Ramos (cell line): ENCODE measurements at regions not wholly inside any gene's neighbourhood (a gene's known extent, or its start where the extent isn't known, plus 50 kb on each side); places are given as distances from the start of the nearest gene placed in this dataset.

Source experiments
- in situ Hi-C: fragments of 300-500 bp; cut with MboI; formaldehyde crosslinking; loops from one replicate; pipeline ENCODE4 v1.14.3; 2022; ENCODE audit warnings: low sequenced_read_pairs; ENCODE audit not compliant: unreplicated experiment

- in situ Hi-C loops: no loop called here
Observed at GRCh38 chr11:19451609-19452008, 210.9 kb upstream of the E2F8 start.

DNA sequence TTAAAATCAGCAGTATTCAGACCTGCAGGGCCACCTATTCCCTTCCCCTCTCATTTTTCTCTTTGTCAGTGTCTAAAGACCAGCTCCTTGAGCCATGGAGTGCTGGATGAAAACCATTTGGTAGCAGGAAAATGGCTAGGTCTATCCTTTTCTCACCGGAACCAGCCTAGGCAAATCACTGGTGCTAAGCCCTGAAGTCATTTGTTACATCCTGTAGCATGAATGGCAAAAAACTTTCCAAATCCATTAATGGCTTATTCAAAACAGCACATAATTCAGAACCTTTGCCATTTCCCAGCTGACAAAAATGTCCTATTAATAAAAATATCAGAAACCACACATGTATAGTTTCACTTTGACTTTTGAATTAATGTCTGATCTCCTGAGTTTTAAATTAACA, 209.5 kb upstream of the E2F8 start:
- in situ Hi-C loops: no loop called here

GRCh38 chr11:19448651-19449050, 207.9 kb upstream of the E2F8 start:
- in situ Hi-C loops: no loop called here

DNA sequence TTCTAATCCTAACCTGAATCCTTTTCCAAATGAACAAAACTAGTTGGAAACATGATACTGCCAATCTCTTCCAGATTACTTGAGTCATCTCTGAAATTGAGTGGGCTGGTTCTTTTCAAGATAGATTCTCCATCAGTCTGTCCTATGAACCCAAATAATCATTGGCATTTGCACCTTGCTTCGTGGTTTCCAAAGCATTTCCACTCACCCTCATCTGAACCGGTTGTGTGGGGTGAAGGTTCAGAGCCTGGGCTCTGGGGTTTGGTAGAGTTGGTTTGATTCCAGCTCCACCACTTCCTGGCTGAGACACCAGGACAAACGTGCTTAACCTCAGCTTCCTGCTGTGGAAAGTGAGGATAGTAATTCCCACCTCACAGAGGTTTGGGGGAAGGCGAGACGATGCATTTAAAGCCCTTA, 206.4 kb upstream of the E2F8 start:
- in situ Hi-C loops: no loop called here

DNA sequence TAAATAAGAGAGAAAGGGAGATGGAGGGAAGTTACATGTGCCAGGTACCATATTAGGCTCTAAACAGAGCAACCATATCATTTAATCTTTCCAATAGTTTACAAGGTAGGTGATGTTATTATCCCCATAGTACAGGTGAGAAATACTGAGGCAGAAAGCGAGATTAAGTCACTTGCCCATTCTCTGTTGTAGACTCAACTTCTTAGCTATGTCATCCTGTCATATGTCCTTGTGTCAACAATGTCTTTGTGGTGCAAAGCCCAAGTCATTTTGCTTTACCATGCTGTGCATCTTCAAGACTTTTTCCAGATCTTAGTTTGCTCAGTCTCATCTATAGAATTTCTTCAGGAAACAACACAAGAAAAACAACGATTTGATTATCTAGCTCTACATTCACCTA, 205.0 kb upstream of the E2F8 start:
- in situ Hi-C loops: no loop called here

GRCh38 chr11:19444231-19444630, 203.5 kb upstream of the E2F8 start:
- in situ Hi-C loops: no loop called here

DNA sequence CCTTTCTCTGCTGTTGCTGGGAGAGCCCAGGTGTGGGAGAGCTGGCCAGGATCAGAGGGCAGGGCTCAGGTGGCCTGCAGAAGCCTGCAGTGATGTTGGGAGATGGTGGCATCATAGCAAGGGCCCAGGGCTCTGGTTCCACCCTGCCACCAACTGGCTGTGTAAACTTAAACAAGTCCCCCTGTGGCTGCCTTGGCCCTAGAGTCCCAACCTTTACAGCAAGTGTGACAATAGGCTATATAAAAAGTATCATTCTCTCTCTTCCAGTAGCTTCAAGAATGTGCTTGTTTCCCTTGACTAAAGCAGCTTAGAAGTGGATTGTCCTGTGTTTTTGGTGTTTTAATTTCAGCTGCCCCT, 201.8 kb upstream of the E2F8 start:
- in situ Hi-C loops: no loop called here

DNA sequence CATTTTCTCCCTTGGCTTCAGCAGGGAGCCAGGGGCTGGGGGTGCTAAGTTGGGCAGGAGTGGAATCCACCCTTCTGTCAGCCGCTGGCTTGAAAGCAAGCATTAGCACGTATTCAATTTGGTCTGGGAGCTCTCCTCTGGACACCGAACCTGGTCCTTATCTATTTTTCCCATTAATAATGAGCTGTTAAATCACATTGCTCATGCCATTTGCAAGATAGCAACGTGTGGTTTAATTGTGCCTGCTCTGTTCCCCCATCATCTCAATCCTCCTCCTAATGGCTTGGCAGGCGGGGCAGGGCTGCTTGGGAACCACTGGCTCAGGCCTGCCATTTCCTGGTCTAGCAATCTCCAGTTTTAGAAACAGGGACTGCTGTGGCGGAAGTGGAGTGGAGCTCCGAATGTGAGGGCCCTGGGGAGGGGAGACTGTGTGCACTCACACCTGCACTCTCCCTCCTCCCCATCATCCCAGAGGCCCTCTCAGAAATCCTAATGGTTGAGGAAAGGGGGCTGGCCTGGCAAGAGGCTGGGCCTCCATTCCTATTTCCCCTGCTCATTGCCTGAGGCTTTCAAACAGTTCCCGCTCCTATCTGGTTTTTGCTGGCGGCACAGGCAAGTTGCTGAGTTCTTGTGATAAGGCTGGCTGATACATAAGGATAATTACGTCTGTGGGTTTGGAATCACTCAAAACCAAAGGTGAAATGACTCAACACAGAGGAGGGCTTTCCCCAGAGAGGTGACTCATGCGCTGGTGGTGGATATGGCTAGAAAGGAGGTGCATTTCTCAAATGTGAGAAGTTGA, 201.2 kb upstream of the E2F8 start:
- in situ Hi-C loops: no loop called here

DNA sequence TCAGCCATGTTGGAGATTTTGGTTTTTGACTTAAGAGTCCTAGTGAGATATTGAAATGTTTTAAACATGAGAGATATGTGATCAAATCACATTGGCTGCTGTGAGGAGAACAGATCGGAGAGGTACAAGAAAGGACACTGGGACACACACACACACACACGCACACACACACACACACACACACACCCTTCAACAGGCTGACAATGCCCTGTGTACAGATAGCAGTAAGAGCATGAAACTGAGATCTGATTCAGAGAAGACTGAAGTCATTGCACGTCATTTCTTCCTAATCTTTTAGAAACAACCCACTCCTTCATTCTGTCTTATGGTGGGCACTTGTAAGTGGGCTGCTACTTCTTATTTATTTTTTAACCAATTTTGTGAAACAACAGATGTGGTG, 200.5 kb upstream of the E2F8 start:
- in situ Hi-C loops: no loop called here

GRCh38 chr11:19437760-19438159, 197.0 kb upstream of the E2F8 start:
- in situ Hi-C loops: no loop called here

DNA sequence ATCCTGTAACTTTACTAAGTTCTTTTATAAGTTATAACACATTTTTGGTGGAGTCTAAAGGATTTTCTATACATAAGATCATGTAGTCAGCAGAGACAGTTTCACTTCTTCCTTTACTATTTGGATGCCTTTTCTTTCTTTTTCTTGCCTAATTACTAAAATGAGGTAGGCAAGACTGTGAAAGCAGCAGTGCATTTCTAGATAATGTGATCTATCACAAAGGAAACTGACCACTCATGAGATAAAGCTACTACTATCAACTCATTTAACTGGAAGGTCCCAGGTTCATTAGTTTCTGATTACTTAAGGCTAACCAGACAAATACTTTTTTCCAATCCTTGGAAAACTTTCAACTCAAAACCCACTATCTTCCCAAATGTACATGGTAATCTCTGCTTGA, 196.2 kb upstream of the E2F8 start:
- in situ Hi-C loops: no loop called here

GRCh38 chr11:19435306-19435989, 194.7 kb upstream of the E2F8 start:
- in situ Hi-C loops: no loop called here

DNA sequence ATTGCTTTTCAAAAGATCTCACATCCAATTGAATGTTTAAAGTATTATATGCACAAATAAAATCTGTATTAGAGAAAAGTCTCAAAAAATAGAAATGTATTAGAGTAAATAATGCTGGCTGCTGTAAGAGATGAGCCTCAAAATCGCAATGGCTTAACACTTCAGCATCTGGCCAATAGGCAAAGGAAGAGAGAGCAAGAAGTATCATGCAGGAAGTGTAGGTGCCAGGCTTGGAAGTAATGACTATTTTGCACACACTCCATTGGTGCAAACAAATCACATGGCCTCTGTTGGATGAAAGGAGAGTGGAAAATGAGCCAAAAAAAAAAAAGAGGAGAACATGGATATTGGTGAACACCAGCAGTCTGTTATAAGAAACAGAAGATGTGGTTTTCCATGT, 193.0 kb upstream of the E2F8 start:
- in situ Hi-C loops: no loop called here

- in situ Hi-C loops: no loop called here
Observed at GRCh38 chr11:19433367-19433766, 192.6 kb upstream of the E2F8 start.

GRCh38 chr11:19432370-19433061, 191.8 kb upstream of the E2F8 start:
- in situ Hi-C loops: no loop called here

DNA sequence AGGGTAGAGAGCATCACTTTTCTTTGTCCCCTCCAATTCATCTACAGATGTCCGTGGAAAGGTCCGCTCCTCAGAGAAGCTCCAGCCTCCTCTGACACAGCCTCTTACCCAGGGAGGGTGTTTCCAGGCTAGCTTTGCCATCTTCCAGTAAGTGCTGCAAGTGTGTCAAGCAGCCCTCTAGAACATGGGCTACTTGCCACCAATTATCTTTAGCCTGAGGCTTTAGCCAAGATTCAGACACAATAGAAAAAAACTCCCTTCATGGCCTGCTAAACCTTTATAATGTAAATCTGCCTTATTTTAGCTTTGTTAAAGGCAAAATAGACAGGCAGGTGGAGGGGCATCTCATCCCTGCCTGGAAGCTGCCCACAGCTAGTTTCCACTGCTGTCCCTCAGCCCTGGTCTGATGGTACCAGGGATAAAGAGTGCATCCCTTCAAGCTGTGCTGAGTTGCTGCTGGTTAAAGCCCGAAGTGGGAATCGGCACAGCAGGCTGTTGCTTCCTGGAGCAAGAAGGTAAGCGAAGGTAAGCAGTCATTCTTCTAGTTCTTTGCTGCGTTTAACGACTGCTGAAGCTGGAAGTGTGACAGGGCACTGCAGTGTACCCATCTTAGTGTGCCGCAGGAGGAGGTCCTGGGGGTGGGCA, 190.1 kb upstream of the E2F8 start:
- in situ Hi-C loops: no loop called here

DNA sequence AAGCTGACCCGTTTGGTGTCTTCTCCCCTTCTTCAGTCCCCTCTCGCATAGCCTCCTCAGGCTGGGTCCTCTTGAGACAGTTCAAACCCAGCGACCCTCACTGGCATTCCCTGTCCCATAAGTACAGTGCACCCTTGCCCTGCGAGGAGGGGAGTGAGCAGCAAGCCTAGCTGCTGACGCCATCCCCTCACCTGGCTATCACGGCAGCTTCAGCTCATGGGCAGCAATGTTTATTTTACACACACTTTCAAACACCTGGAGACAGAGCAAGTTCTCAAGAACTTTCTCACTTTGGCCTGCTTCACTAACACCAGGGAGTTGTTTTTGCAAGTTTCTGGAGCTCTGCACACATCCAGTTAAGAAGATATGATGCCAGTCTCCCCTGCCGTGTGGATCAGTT, 189.6 kb upstream of the E2F8 start:
- in situ Hi-C loops: no loop called here

GRCh38 chr11:19429108-19429760, 188.5 kb upstream of the E2F8 start:
- in situ Hi-C loops: no loop called here

DNA sequence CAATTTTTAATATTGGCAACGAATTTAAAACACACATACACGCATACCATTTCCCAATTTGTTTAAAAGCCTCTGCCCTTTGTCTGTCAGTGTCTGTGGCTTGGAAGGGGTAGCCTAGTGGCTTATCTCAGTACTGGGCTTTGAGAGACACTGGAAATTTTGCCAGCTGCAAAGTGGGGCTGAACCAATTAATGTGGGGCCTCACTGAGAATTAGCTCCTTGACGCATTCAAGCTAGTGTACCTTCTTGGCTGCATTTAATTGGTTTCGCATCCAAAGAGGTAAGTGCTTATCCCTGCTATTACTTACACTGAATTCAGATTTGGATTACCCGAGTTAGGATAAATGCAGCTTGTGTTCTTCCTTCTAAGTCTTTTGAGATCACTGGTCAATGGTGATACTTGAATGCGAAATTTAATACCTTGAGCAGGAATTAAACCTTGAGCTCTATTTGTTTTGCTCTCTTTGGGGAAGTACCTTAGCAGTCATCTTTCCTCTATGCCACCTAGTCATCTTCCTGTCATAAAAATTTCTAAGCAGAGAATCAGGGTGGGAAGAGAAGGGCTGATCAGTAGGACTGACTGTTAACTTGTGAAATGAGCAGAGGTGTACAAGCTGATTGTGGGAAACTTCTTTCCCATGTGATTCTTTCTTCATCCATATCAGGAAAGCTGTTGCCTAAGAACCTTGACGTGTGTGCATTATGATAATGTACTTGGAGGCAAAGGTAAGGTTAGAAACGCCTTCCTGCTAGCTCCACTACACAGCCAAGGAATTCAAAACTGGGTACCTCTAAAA, 187.7 kb upstream of the E2F8 start:
- in situ Hi-C loops: no loop called here
